ENCODE measurements at regions not wholly inside any gene's neighbourhood (a gene's known extent, or its start where the extent isn't known, plus 50 kb on each side); places are given as distances from the start of the nearest gene placed in this dataset.

- no peak for DNase-seq (ENCODE audit: low read depth)
Measured at GRCh38 chr2:2993172-2993692, 384.4 kb downstream of the EIPR1 start.

- no peak for DNase-seq (ENCODE audit: low read depth)
Measured at GRCh38 chr2:2992634-2993033, 385.0 kb downstream of the EIPR1 start.

- no peak for DNase-seq (ENCODE audit: low read depth)
Measured at GRCh38 chr2:2985020-2985419, 392.6 kb downstream of the EIPR1 start.

GRCh38 chr2:2981000-2981399 lies 396.6 kb downstream of the EIPR1 start:
- DNase-seq (ENCODE audit: low read depth) = no peak

GRCh38 chr2:2974982-2975381 lies 402.6 kb downstream of the EIPR1 start:
- no peak for DNase-seq (ENCODE audit: low read depth)

- DNase-seq (ENCODE audit: low read depth) = no peak
Measured at GRCh38 chr2:2960441-2961133, 417.0 kb downstream of the EIPR1 start.

- no peak for DNase-seq (ENCODE audit: low read depth)
Measured at GRCh38 chr2:2950403-2950952, 427.1 kb downstream of the EIPR1 start.

- DNase-seq (ENCODE audit: low read depth) = no peak
Measured at GRCh38 chr2:2947406-2947805, 430.2 kb downstream of the EIPR1 start.

GRCh38 chr2:2942906-2943305 lies 434.7 kb downstream of the EIPR1 start:
- no peak for DNase-seq (ENCODE audit: low read depth)

- DNase-seq (ENCODE audit: low read depth) = no peak
Measured at GRCh38 chr2:2942225-2942624, 435.4 kb downstream of the EIPR1 start.

- DNase-seq (ENCODE audit: low read depth) = no peak
Measured at GRCh38 chr2:2941205-2941604, 436.4 kb downstream of the EIPR1 start.

- no peak for DNase-seq (ENCODE audit: low read depth)
Measured at GRCh38 chr2:2940702-2941101, 436.9 kb downstream of the EIPR1 start.

- no peak for DNase-seq (ENCODE audit: low read depth)
Measured at GRCh38 chr2:2940061-2940460, 437.6 kb downstream of the EIPR1 start.

GRCh38 chr2:2939078-2939795 lies 438.4 kb downstream of the EIPR1 start:
- DNase-seq (ENCODE audit: low read depth) = no peak

GRCh38 chr2:2938481-2938880 lies 439.1 kb downstream of the EIPR1 start:
- DNase-seq (ENCODE audit: low read depth) = no peak

- DNase-seq (ENCODE audit: low read depth) = no peak
Measured at GRCh38 chr2:2935445-2936149, 442.0 kb downstream of the EIPR1 start.

- DNase-seq (ENCODE audit: low read depth) = no peak
Measured at GRCh38 chr2:2933426-2933825, 444.2 kb downstream of the EIPR1 start.

- DNase-seq (ENCODE audit: low read depth) = no peak
Measured at GRCh38 chr2:2932692-2933305, 444.8 kb downstream of the EIPR1 start.

GRCh38 chr2:2932189-2932588 lies 445.4 kb downstream of the EIPR1 start:
- no peak for DNase-seq (ENCODE audit: low read depth)

GRCh38 chr2:2931318-2932075 lies 446.1 kb downstream of the EIPR1 start:
- DNase-seq (ENCODE audit: low read depth) = no peak

GRCh38 chr2:2930841-2931240 lies 446.8 kb downstream of the EIPR1 start:
- no peak for DNase-seq (ENCODE audit: low read depth)

GRCh38 chr2:2926858-2927175 lies 450.8 kb downstream of the EIPR1 start:
- no peak for DNase-seq (ENCODE audit: low read depth)

Data from non-pigmented ciliary epithelial cell (primary cell).